Hepatocyte (in vitro differentiated cells): ENCODE measurements at regions not wholly inside any gene's neighbourhood (a gene's known extent, or its start where the extent isn't known, plus 50 kb on each side); places are given as distances from the start of the nearest gene placed in this dataset.

Experiments
- EZH2 ChIP-seq: fragments of 200-600 bp; sonication (generic); IDR thresholded peaks from 2 replicates; pipeline ENCODE4 v1.6.1; 2016; ENCODE audit warnings: antibody characterized with exemption, mild to moderate bottlenecking, borderline replicate concordance
- TF ChIP-seq, protein P1 (sequence below): fragments of 200-600 bp; sonication (generic); IDR thresholded peaks from 2 replicates; pipeline ENCODE4 v1.5.1; 2016; ENCODE audit warnings: antibody characterized with exemption, mild to moderate bottlenecking; ENCODE audit not compliant: poor library complexity

DNA sequence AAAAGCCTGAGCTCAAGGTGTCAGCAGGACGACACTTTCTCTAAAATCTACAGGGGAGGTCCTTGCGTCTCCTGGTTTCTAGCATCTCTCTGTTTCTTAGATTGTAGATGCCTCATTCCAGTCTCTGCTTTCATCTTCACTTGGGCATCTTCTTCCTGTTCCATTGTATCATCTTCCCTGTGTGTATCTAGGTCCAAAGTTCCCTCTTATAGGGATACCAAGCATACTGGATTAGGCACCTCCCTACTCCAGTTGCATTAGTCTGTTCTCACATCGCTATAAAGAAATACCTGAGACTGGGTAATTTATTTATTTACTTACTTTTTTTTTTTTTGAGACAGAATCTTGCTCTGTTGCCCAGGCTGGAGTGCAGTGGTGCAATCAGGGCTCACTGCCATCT lies 91.3 kb upstream of the ABCC4 start:
- TF ChIP-seq, protein P1, sequence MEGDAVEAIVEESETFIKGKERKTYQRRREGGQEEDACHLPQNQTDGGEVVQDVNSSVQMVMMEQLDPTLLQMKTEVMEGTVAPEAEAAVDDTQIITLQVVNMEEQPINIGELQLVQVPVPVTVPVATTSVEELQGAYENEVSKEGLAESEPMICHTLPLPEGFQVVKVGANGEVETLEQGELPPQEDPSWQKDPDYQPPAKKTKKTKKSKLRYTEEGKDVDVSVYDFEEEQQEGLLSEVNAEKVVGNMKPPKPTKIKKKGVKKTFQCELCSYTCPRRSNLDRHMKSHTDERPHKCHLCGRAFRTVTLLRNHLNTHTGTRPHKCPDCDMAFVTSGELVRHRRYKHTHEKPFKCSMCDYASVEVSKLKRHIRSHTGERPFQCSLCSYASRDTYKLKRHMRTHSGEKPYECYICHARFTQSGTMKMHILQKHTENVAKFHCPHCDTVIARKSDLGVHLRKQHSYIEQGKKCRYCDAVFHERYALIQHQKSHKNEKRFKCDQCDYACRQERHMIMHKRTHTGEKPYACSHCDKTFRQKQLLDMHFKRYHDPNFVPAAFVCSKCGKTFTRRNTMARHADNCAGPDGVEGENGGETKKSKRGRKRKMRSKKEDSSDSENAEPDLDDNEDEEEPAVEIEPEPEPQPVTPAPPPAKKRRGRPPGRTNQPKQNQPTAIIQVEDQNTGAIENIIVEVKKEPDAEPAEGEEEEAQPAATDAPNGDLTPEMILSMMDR: no peak
- no peak for TF ChIP-seq EZH2
